HCT116 (cell line): ENCODE measurements at regions not wholly inside any gene's neighbourhood (a gene's known extent, or its start where the extent isn't known, plus 50 kb on each side); places are given as distances from the start of the nearest gene placed in this dataset.

Experiments
- ATAC-seq: fragments of 200-7000 bp; cut with Tn5 transposase; 2 replicates; pipeline ENCODE4 v1.9.1; 2020; ENCODE audit warnings: mild to moderate bottlenecking, moderate library complexity
- BruUV-seq: library from RNA; stranded (reverse); fragments of 400-500 nt; replicated peaks from 2 replicates; lab custom pipeline; 2021; lab: Mats Ljungman, UMichigan
- CTCF ChIA-PET: fragments of 300-600 bp; sonication (Branson Sonifier 250); formaldehyde crosslinking; loops from one replicate; lab custom pipeline; 2021; ENCODE audit warnings: antibody characterized with exemption; lab: Charles Lee
- POLR2A ChIA-PET: fragments of 300-600, 350-600 bp; sonication (Branson Sonifier 250); formaldehyde crosslinking; loops from one replicate; lab custom pipeline; 2021; ENCODE audit warnings: antibody characterized with exemption; lab: Charles Lee
- RAD21 ChIA-PET, 2 experiments: fragments of 300-600 bp; sonication (Branson Sonifier 250); formaldehyde crosslinking; loops; one replicate each; lab custom pipeline; 2023; ENCODE audit warnings: low total read pairs in 2 of 2; ENCODE audit not compliant: uncharacterized antibody in 2 of 2, unreplicated experiment in 2 of 2, low non-redundant PET in 1 of 2; lab: Charles Lee
- DNase-seq: peaks from one replicate; pipeline ENCODE4 v3.0.0-alpha.2; 2010; ENCODE audit warnings: low read depth, low spot score
- H2AFZ ChIP-seq: fragments of 200-600 bp; shearing (Covaris generic), sonication (generic); 2 replicates; pipeline ENCODE4 v1.6.1; 2017; ENCODE audit warnings: low read depth, mixed run types, mixed read lengths, antibody characterized with exemption, low read length; ENCODE audit not compliant: poor library complexity, severe bottlenecking
- H3K27ac ChIP-seq: 2 replicates; pipeline ENCODE4 v1.5.1; 2012; ENCODE audit warnings: low read depth, low read length
- H3K27me3 ChIP-seq: fragments of 200-600 bp; sonication (generic); 2 replicates; pipeline ENCODE4 v1.6.1; 2016; ENCODE audit warnings: mixed run types, low read length, mixed read lengths; ENCODE audit not compliant: insufficient read depth
- H3K36me3 ChIP-seq, 2 experiments: fragments of 200-500 bp in 1 of 2; fragments of 200-600 bp in 1 of 2; sonication (Bioruptor generic) in 1 of 2; sonication (generic) in 1 of 2; 2 replicates each; pipeline versions ENCODE4 v1.5.1 to v1.6.1; 2014 to 2016; ENCODE audit warnings: low read length in 2 of 2, inconsistent platforms in 1 of 2, mixed read lengths in 1 of 2, mixed run types in 1 of 2; ENCODE audit not compliant: insufficient read depth in 2 of 2, control insufficient read depth in 1 of 2
- H3K4me1 ChIP-seq, 2 experiments: fragments of 200-600 bp in 1 of 2; sonication (generic) in 1 of 2; 2 replicates each; pipeline versions ENCODE4 v1.5.1 to v1.6.1; 2012 to 2017; ENCODE audit warnings: low read length in 2 of 2, inconsistent platforms in 1 of 2, mild to moderate bottlenecking in 1 of 2, mixed read lengths in 1 of 2, mixed run types in 1 of 2, moderate library complexity in 1 of 2; ENCODE audit not compliant: insufficient read depth in 2 of 2, control insufficient read depth in 1 of 2
- H3K4me2 ChIP-seq: fragments of 200-600 bp; sonication (generic); 2 replicates; pipeline ENCODE4 v1.6.1; 2017; ENCODE audit warnings: mixed run types, low read length, mixed read lengths
- H3K4me3 ChIP-seq, 2 experiments: fragments of 200-600 bp in 1 of 2; sonication (generic) in 1 of 2; replicated peaks in 1 of 2; 2 replicates each; pipeline ENCODE4 v1.5.1; 2011 to 2016; ENCODE audit warnings: low read length in 2 of 2, control low read depth in 1 of 2, low read depth in 1 of 2, mild to moderate bottlenecking in 1 of 2, mixed read lengths in 1 of 2, mixed run types in 1 of 2
- H3K79me2 ChIP-seq: fragments of 200-600 bp; sonication (generic); 2 replicates; pipeline ENCODE4 v1.6.1; 2017; ENCODE audit warnings: mild to moderate bottlenecking, mixed run types, low read length, moderate library complexity, mixed read lengths; ENCODE audit not compliant: insufficient read depth
- H3K9ac ChIP-seq: fragments of 200-600 bp; sonication (generic); 2 replicates; pipeline ENCODE4 v1.6.1; 2016; ENCODE audit warnings: low read length, mixed read lengths
- H3K9me2 ChIP-seq: fragments of 200-600 bp; sonication (generic), shearing (Covaris generic); 2 replicates; pipeline ENCODE4 v1.6.1; 2017; ENCODE audit warnings: mixed run types, mild to moderate bottlenecking, moderate library complexity; ENCODE audit not compliant: insufficient read depth
- H3K9me3 ChIP-seq, 2 experiments: fragments of 200-500 bp in 1 of 2; fragments of 200-600 bp in 1 of 2; sonication (Bioruptor generic) in 1 of 2; sonication (generic) in 1 of 2; 2 replicates each; pipeline ENCODE4 v1.6.1; 2014 to 2017; ENCODE audit warnings: low read length in 2 of 2, mixed read lengths in 2 of 2, inconsistent platforms in 1 of 2, low read depth in 1 of 2, mild to moderate bottlenecking in 1 of 2, mixed run types in 1 of 2, moderate library complexity in 1 of 2; ENCODE audit not compliant: control insufficient read depth in 1 of 2, insufficient read depth in 1 of 2
- H4K20me1 ChIP-seq: fragments of 200-600 bp; sonication (generic), shearing (Covaris generic); 2 replicates; pipeline ENCODE4 v1.6.1; 2017; ENCODE audit warnings: mixed run types, mild to moderate bottlenecking, moderate library complexity; ENCODE audit not compliant: insufficient read depth
- CBX3 ChIP-seq: IDR thresholded peaks from 2 replicates; pipeline ENCODE4 v1.6.1; 2012; ENCODE audit warnings: low read depth
- CEBPB ChIP-seq: IDR thresholded peaks from 2 replicates; pipeline ENCODE4 v1.6.1; 2012; ENCODE audit warnings: low read depth
- CTCF ChIP-seq, 3 experiments: fragments of 200-600 bp in 1 of 3; sonication (generic) in 1 of 3; IDR thresholded peaks in 2 of 3; conservative IDR thresholded peaks in 1 of 3; 2 replicates each; pipeline ENCODE4 v1.5.1; 2012 to 2017; ENCODE audit warnings: low read depth in 2 of 3, low read length in 2 of 3, antibody characterized with exemption in 1 of 3, borderline replicate concordance in 1 of 3, control low read depth in 1 of 3, mild to moderate bottlenecking in 1 of 3, mixed read lengths in 1 of 3, mixed run types in 1 of 3, moderate library complexity in 1 of 3; ENCODE audit not compliant: insufficient read depth in 1 of 3
- EGR1 ChIP-seq: IDR thresholded peaks from 2 replicates; pipeline ENCODE4 v1.6.1; 2012; ENCODE audit warnings: low read depth
- ELF1 ChIP-seq: IDR thresholded peaks from 2 replicates; pipeline ENCODE4 v1.6.1; 2012; ENCODE audit warnings: low read depth, borderline replicate concordance
- EZH2phosphoT487 ChIP-seq: fragments of 200-600 bp; IDR thresholded peaks from 2 replicates; pipeline ENCODE4 v1.6.1; 2018; ENCODE audit warnings: antibody characterized with exemption, borderline replicate concordance
- FOSL1 ChIP-seq: IDR thresholded peaks from 2 replicates; pipeline ENCODE4 v1.6.1; 2012; ENCODE audit warnings: low read depth
- JUND ChIP-seq: IDR thresholded peaks from 2 replicates; pipeline ENCODE4 v1.6.1; 2012
- POLR2A ChIP-seq: IDR thresholded peaks from 2 replicates; pipeline ENCODE4 v1.7.0; 2011; ENCODE audit warnings: borderline replicate concordance; ENCODE audit not compliant: insufficient read depth, insufficient read length; ENCODE audit errors: extremely low read depth
- POLR2AphosphoS5 ChIP-seq: IDR thresholded peaks from 2 replicates; pipeline ENCODE4 v1.6.1; 2011; ENCODE audit warnings: mild to moderate bottlenecking, low read depth, low read length, moderate library complexity
- RAD21 ChIP-seq: IDR thresholded peaks from 2 replicates; pipeline ENCODE4 v1.6.1; 2012; ENCODE audit warnings: low read depth, mild to moderate bottlenecking
- REST ChIP-seq: IDR thresholded peaks from 2 replicates; pipeline ENCODE4 v1.6.1; 2012; ENCODE audit warnings: low read depth
- SIN3A ChIP-seq: IDR thresholded peaks from 2 replicates; pipeline ENCODE4 v1.6.1; 2012; ENCODE audit warnings: low read depth
- SRF ChIP-seq: IDR thresholded peaks from 2 replicates; pipeline ENCODE4 v1.6.1; 2012; ENCODE audit warnings: low read depth
- TCF7L2 ChIP-seq: IDR thresholded peaks from 2 replicates; pipeline ENCODE4 v1.7.0; 2011; ENCODE audit warnings: borderline replicate concordance, inconsistent platforms; ENCODE audit not compliant: insufficient read depth, insufficient read length; ENCODE audit errors: extremely low read depth
- YY1 ChIP-seq: IDR thresholded peaks from 2 replicates; pipeline ENCODE4 v1.6.1; 2011; ENCODE audit warnings: low read length, low read depth, moderate library complexity, mild to moderate bottlenecking; ENCODE audit not compliant: insufficient replicate concordance; ENCODE audit errors: extremely low read depth
- intact Hi-C: fragments of 100-400 bp; cut with micrococcal nuclease; formaldehyde crosslinking; loops from 2 replicates; pipeline ENCODE4 v1.10.0; 2022

- no TSS peak for BruUV-seq
- Histone ChIP-seq H3K36me3 (no peaks in the 10 kb centered on the region), H3K9ac (no peak overlapping the region), H3K4me1 (peaks cover 0 to 4% of the 10 kb centered on the region in 2 experiments; a peak in 1 of 4 replicates), H3K27me3 (peaks cover 25% of the 10 kb centered on the region), H4K20me1 (no peaks in the 10 kb centered on the region), H3K27ac (no peak overlapping the region), H2AFZ (no peak overlapping the region), H3K4me3 (no peak overlapping the region), H3K9me3 (no peaks in the 10 kb centered on the region), H3K4me2 (no peak overlapping the region), H3K79me2 (no peaks in the 10 kb centered on the region), H3K9me2 (no peaks in the 10 kb centered on the region)
- DNase-seq (no peak), ATAC-seq (no peak)
- RAD21 ChIA-PET: no interaction called here
- intact Hi-C loops: no loop called here
- POLR2A ChIA-PET: no interaction called here
- TF ChIP-seq RAD21 (no peak), SIN3A (no peak), POLR2AphosphoS5 (no peak), CEBPB (no peak), REST (no peak), EZH2phosphoT487 (no peak), POLR2A (no peak), JUND (no peak), CTCF (IDR thresholded peaks at IDR 0.05 in 2 of 3, conservative IDR thresholded peaks at IDR 0.05 in 1 of 3; ENCODE audit: borderline replicate concordance in 1 of 3, insufficient read depth in 1 of 3, low read depth in 2 of 3, low read length in 2 of 3) (no peak), YY1 (no peak), TCF7L2 (no peak), SRF (no peak), ELF1 (no peak), FOSL1 (no peak), EGR1 (no peak), CBX3 (no peak)
- CTCF ChIA-PET: no interaction called here
These were observed 71.7 kb upstream of the SKOR2 start for GRCh38 chr18:47323158-47323557.
